GM23248 (cell line): ENCODE measurements at regions not wholly inside any gene's neighbourhood (a gene's known extent, or its start where the extent isn't known, plus 50 kb on each side); places are given as distances from the start of the nearest gene placed in this dataset.

Experiments
- EZH2 ChIP-seq: fragments of 200-600 bp; sonication (generic); IDR thresholded peaks from 2 replicates; pipeline ENCODE4 v1.6.1; 2018; ENCODE audit warnings: antibody characterized with exemption, mild to moderate bottlenecking; ENCODE audit not compliant: insufficient read depth, poor library complexity, severe bottlenecking
- EZH2phosphoT487 ChIP-seq: fragments of 200-600 bp; sonication (generic); IDR thresholded peaks from 2 replicates; pipeline ENCODE4 v1.6.1; 2018; ENCODE audit warnings: antibody characterized with exemption, moderate library complexity, mild to moderate bottlenecking, low read depth; ENCODE audit not compliant: insufficient read depth

DNA sequence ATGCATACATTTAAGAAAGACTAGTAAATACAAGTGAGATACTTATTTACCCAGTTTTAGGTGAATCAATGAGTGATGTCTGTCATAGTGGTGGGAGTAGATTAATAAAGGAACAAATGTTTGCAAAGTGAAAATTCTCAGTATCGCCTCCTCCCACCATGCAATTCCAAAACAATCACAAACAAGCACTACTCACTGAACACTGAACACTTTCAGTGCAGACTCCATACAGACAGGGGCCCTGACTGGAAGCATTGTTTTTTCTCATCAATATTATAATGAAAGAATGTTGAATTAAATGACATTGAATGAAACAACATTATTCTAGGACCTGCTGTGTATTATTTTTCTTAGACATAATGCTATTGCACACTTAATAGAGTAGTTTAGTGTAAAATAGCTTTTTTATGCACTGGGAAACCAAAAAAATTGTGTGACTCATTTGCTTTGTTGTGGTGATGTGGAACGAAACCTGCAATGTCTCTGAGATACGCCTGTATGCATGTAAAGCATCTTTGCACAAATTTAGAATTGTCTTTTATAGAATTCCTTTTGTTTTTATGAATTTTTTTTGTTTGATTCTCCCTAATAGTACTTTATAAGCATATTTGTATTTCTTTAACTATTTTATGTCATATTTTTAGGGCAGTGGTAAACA lies 317.5 kb downstream of the UTRN start:
- TF ChIP-seq EZH2 (no peak), EZH2phosphoT487 (no peak)
